Glutamatergic neuron (in vitro differentiated cells): ENCODE measurements at regions not wholly inside any gene's neighbourhood (a gene's known extent, or its start where the extent isn't known, plus 50 kb on each side); places are given as distances from the start of the nearest gene placed in this dataset.

Experiments
- DNase-seq: peaks from one replicate; pipeline ENCODE4 v3.0.0; 2022
- H3K27ac Mint-ChIP-seq: one replicate; pipeline ENCODE4 v1.8.0; 2020; ENCODE audit warnings: mild to moderate bottlenecking, mixed read lengths, inconsistent platforms; ENCODE audit not compliant: unreplicated experiment
- H3K27me3 Mint-ChIP-seq: one replicate; pipeline ENCODE4 v1.8.0; 2020; ENCODE audit warnings: mild to moderate bottlenecking, moderate library complexity, mixed read lengths, inconsistent platforms; ENCODE audit not compliant: unreplicated experiment
- H3K36me3 Mint-ChIP-seq: one replicate; pipeline ENCODE4 v1.8.0; 2020; ENCODE audit warnings: mild to moderate bottlenecking, mixed read lengths, inconsistent platforms; ENCODE audit not compliant: unreplicated experiment
- H3K4me1 Mint-ChIP-seq: one replicate; pipeline ENCODE4 v1.8.0; 2020; ENCODE audit warnings: mild to moderate bottlenecking, low read depth, mixed read lengths, inconsistent platforms; ENCODE audit not compliant: unreplicated experiment
- H3K4me3 Mint-ChIP-seq: one replicate; pipeline ENCODE4 v1.8.0; 2020; ENCODE audit warnings: mild to moderate bottlenecking, mixed read lengths, inconsistent platforms; ENCODE audit not compliant: unreplicated experiment
- H3K9me3 Mint-ChIP-seq: one replicate; pipeline ENCODE4 v1.8.0; 2020; ENCODE audit warnings: mild to moderate bottlenecking, moderate library complexity, mixed read lengths, inconsistent platforms; ENCODE audit not compliant: unreplicated experiment
- TF ChIP-seq, protein P1 (sequence below): fragments of 200-600 bp; sonication (generic); IDR thresholded peaks from one replicate; pipeline ENCODE4 v1.5.0; 2021; ENCODE audit not compliant: partially characterized antibody, unreplicated experiment

DNA sequence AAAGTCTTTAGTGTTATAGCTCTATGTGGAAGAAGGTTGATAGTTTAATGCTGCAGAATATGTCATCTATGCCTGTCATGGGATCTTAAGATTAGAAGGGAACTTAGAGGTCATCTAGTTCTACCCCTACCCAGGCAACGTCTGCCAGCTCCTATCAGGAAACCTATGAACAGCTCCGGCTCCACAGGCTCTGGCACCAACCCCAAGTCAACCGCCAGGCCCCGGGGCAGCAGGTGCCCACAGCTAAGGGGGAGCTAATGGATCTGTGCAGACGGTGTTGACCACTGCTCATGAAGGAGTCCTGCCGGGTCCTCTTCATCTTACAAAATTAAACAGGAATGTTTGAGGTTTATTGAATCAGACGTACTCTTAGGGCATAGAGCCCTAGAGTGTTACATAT, 440.8 kb upstream of the KLHL29 start:
- DNase-seq, result no peak
- no peak overlapping the region for H3K27ac Mint-ChIP-seq
- no peaks in the 10 kb centered on the region for H3K27me3 Mint-ChIP-seq
- no peak overlapping the region for H3K4me3 Mint-ChIP-seq
- TF ChIP-seq, protein P1, sequence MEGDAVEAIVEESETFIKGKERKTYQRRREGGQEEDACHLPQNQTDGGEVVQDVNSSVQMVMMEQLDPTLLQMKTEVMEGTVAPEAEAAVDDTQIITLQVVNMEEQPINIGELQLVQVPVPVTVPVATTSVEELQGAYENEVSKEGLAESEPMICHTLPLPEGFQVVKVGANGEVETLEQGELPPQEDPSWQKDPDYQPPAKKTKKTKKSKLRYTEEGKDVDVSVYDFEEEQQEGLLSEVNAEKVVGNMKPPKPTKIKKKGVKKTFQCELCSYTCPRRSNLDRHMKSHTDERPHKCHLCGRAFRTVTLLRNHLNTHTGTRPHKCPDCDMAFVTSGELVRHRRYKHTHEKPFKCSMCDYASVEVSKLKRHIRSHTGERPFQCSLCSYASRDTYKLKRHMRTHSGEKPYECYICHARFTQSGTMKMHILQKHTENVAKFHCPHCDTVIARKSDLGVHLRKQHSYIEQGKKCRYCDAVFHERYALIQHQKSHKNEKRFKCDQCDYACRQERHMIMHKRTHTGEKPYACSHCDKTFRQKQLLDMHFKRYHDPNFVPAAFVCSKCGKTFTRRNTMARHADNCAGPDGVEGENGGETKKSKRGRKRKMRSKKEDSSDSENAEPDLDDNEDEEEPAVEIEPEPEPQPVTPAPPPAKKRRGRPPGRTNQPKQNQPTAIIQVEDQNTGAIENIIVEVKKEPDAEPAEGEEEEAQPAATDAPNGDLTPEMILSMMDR, result no peak
- no peaks in the 10 kb centered on the region for H3K9me3 Mint-ChIP-seq
- no peaks in the 10 kb centered on the region for H3K4me1 Mint-ChIP-seq
- H3K36me3 Mint-ChIP-seq, result no peaks in the 10 kb centered on the region

DNA sequence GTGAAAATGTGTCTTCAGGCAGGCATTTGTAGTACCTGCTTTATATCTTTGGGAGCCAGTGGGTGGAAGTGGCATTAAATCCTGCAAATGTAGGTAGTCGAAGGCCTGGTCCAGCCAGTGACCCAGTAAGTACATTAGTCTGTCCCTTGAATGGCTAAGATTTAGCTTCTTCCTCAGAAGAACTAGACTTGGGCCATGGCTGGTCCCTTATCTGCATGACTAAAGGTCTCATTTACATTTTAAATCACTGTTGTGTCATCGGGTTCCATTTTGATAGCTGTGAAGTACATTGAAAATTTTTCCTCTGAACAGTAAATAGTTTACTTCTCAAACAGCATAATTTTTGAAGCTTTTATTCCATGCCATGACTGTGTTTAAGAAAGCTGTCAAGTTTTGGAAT, 438.4 kb upstream of the KLHL29 start:
- Mint-ChIP-seq H3K9me3 (no peaks in the 10 kb centered on the region), H3K27ac (no peak overlapping the region), H3K36me3 (no peaks in the 10 kb centered on the region), H3K27me3 (no peaks in the 10 kb centered on the region), H3K4me3 (no peak overlapping the region), H3K4me1 (no peaks in the 10 kb centered on the region)
- TF ChIP-seq, protein P1, result no peak
- no peak for DNase-seq

DNA sequence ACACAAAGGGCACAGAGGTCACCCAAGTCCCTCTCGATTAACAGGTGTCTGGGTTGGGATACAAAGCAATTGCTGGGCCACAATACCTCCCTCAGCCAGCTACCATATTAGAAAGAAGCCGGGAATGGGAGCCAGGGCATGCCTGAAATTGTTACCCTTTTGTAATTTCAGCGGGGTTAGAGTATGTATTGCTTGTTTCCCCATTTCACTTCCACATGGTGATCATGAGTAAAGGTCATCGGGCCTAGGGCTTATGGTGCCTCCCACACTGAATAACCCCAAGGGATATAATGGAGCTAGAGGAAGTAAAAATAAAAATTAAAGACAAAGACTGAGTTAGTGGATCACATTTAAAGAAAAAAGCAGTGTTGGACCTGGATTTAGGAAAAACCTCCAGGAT, 437.2 kb upstream of the KLHL29 start:
- no peaks in the 10 kb centered on the region for H3K4me1 Mint-ChIP-seq
- no peaks in the 10 kb centered on the region for H3K36me3 Mint-ChIP-seq
- TF ChIP-seq, protein P1, result no peak
- no peaks in the 10 kb centered on the region for H3K9me3 Mint-ChIP-seq
- no peak overlapping the region for H3K27ac Mint-ChIP-seq
- H3K27me3 Mint-ChIP-seq, result no peaks in the 10 kb centered on the region
- no peak for DNase-seq
- H3K4me3 Mint-ChIP-seq, result no peak overlapping the region

DNA sequence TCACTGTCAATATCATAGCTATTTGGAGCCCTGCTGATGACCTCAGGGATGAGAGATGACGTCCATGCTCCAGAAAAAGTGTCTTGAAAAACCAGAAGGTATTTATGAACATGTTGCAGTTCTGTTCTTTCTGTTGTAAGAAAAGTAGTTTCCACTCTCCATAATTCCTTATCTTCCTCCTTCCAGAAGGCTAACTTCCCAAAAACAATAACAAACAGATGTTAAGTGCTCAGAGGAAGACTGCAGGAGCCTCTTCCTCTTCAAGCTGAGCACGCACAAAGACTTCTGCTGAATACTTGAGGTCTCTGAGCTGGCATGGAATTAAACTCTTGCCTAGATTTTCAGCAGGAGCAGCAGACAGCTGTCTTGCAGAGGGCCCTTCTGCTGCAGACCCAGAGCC, 434.5 kb upstream of the KLHL29 start:
- H3K36me3 Mint-ChIP-seq, result no peaks in the 10 kb centered on the region
- H3K27me3 Mint-ChIP-seq, result peaks cover 3% of the 10 kb centered on the region
- H3K27ac Mint-ChIP-seq, result no peak overlapping the region
- H3K9me3 Mint-ChIP-seq, result no peaks in the 10 kb centered on the region
- no peaks in the 10 kb centered on the region for H3K4me1 Mint-ChIP-seq
- TF ChIP-seq, protein P1, result no peak
- DNase-seq, result no peak
- no peak overlapping the region for H3K4me3 Mint-ChIP-seq

DNA sequence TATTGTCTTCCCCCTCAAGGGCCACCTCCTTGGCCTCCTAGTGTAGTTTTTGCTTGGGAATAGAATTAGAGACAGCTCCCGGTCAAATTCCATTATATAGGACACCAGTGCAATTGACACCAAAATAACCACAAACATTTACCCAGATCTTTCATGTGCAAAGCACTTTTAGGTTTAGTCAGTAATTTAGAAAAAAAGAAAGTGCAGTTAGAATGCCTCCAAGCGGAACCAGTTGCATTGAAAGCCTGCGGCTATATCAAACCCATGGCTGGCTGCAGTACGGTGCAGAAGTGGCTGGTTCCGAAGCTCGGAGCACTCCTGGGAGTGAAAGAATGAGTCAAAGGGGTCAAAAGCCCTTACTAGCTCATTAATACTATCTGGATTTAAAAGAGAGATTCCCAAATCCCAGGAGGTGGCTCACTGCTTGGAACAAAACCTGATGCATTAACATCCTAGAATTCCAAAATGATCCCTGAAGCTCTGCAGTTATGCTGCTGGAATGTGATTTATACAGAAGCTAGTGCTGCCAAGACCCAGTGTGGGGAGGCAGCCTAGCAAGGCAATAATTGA, 432.2 kb upstream of the KLHL29 start:
- H3K4me3 Mint-ChIP-seq, result no peak overlapping the region
- peaks cover 3% of the 10 kb centered on the region for H3K27me3 Mint-ChIP-seq
- TF ChIP-seq, protein P1, result no peak
- no peak for DNase-seq
- H3K36me3 Mint-ChIP-seq, result no peaks in the 10 kb centered on the region
- H3K4me1 Mint-ChIP-seq, result no peaks in the 10 kb centered on the region
- no peak overlapping the region for H3K27ac Mint-ChIP-seq
- H3K9me3 Mint-ChIP-seq, result no peaks in the 10 kb centered on the region
